Spinal cord (tissue), 9 donors: ENCODE measurements at regions not wholly inside any gene's neighbourhood (a gene's known extent, or its start where the extent isn't known, plus 50 kb on each side); places are given as distances from the start of the nearest gene placed in this dataset.

Experiments used
- DNase-seq, 6 donors: peaks; one replicate each; pipeline versions ENCODE4 v3.0.0 to v3.0.0-alpha.2; 2013 to 2015; ENCODE audit warnings: low spot score in 6 of 6, low read depth in 4 of 6
- H3K27ac ChIP-seq: one replicate; pipeline ENCODE4 v1.5.1; 2013; ENCODE audit warnings: low read depth, low read length, control low read depth
- H3K27me3 ChIP-seq: one replicate; pipeline ENCODE4 v1.6.1; 2013; ENCODE audit warnings: low read length; ENCODE audit not compliant: control insufficient read depth, insufficient read depth
- H3K36me3 ChIP-seq: one replicate; pipeline ENCODE4 v1.6.1; 2013; ENCODE audit warnings: low read length; ENCODE audit not compliant: control insufficient read depth, insufficient read depth
- H3K4me1 ChIP-seq: one replicate; pipeline ENCODE4 v1.6.1; 2013; ENCODE audit warnings: low read length; ENCODE audit not compliant: control insufficient read depth, insufficient read depth
- H3K4me3 ChIP-seq: one replicate; pipeline ENCODE4 v1.5.1; 2013; ENCODE audit warnings: low read depth, low read length, control low read depth
- H3K9me3 ChIP-seq: one replicate; pipeline ENCODE4 v1.6.1; 2013; ENCODE audit warnings: low read length; ENCODE audit not compliant: control insufficient read depth, insufficient read depth
- WGBS: methylation state at CpG from one replicate; pipeline ENCODE4 v1.1.5; 2013; ENCODE audit warnings: missing lambda C conversion rate; ENCODE audit not compliant: insufficient coverage; 5-methylcytosine and 5-hydroxymethylcytosine counted together
- donor health status: healthy.

- DNase-seq, result no peak
- WGBS, result no CpG with 5 or more reads among the region's 2 CpGs
- Histone ChIP-seq H3K9me3 (no peaks in the 10 kb centered on the region), H3K27ac (no peak overlapping the region), H3K27me3 (no peaks in the 10 kb centered on the region), H3K36me3 (no peaks in the 10 kb centered on the region), H3K4me1 (no peaks in the 10 kb centered on the region), H3K4me3 (no peak overlapping the region)
Observed at GRCh38 chrX:124842205-124842604, 477.5 kb upstream of the TEX13C start.

GRCh38 chrX:124860736-124861135 lies 458.9 kb upstream of the TEX13C start:
- DNase-seq, result no peak
- no peak overlapping the region for H3K27ac ChIP-seq
- peaks cover 2% of the 10 kb centered on the region for H3K9me3 ChIP-seq
- no peaks in the 10 kb centered on the region for H3K27me3 ChIP-seq
- no peaks in the 10 kb centered on the region for H3K36me3 ChIP-seq
- WGBS, result no CpG with 5 or more reads among the region's 5 CpGs
- no peaks in the 10 kb centered on the region for H3K4me1 ChIP-seq
- H3K4me3 ChIP-seq, result no peak overlapping the region

- Histone ChIP-seq H3K27ac (no peak overlapping the region), H3K9me3 (peaks cover 2% of the 10 kb centered on the region), H3K4me1 (no peaks in the 10 kb centered on the region), H3K27me3 (no peaks in the 10 kb centered on the region), H3K36me3 (no peaks in the 10 kb centered on the region), H3K4me3 (no peak overlapping the region)
- DNase-seq, result no peak
- 60% methylated on average over 1 of the region's 4 CpGs for WGBS
Observed at GRCh38 chrX:124862301-124862700, 457.4 kb upstream of the TEX13C start.

- Histone ChIP-seq H3K4me1 (no peaks in the 10 kb centered on the region), H3K4me3 (no peak overlapping the region), H3K9me3 (peaks cover 2% of the 10 kb centered on the region), H3K27ac (no peak overlapping the region), H3K36me3 (no peaks in the 10 kb centered on the region), H3K27me3 (no peaks in the 10 kb centered on the region)
- 58% methylated on average over 4 of the region's 5 CpGs for WGBS
- no peak for DNase-seq
Observed at GRCh38 chrX:124863303-124863702, 456.4 kb upstream of the TEX13C start.

- H3K27ac ChIP-seq, result no peak overlapping the region
- 40% methylated on average over 1 of the region's 1 CpG for WGBS
- no peaks in the 10 kb centered on the region for H3K36me3 ChIP-seq
- DNase-seq, result peak in 1 of 6 donors; percentile 6
- H3K4me1 ChIP-seq, result no peaks in the 10 kb centered on the region
- peaks cover 2% of the 10 kb centered on the region for H3K27me3 ChIP-seq
- no peak overlapping the region for H3K4me3 ChIP-seq
- H3K9me3 ChIP-seq, result no peaks in the 10 kb centered on the region
Observed at GRCh38 chrX:124887572-124887971, 432.1 kb upstream of the TEX13C start.

- no peak for DNase-seq
- WGBS, result no CpG with 5 or more reads among the region's 4 CpGs
- no peaks in the 10 kb centered on the region for H3K27me3 ChIP-seq
Observed at GRCh38 chrX:124895947-124896346, 423.7 kb upstream of the TEX13C start.

GRCh38 chrX:124902953-124903352 lies 416.7 kb upstream of the TEX13C start:
- H3K4me3 ChIP-seq, result no peak overlapping the region
- H3K27me3 ChIP-seq, result no peaks in the 10 kb centered on the region
- no peaks in the 10 kb centered on the region for H3K4me1 ChIP-seq
- H3K27ac ChIP-seq, result no peak overlapping the region
- no peaks in the 10 kb centered on the region for H3K9me3 ChIP-seq
- peak in 1 of 6 donors; percentile 19 for DNase-seq
- WGBS, result 43% methylated on average over 1 of the region's 2 CpGs
- no peaks in the 10 kb centered on the region for H3K36me3 ChIP-seq

More at GRCh38 chrX:124895947-124896346, 423.7 kb upstream of the TEX13C start:
- Histone ChIP-seq H3K27ac (no peak overlapping the region), H3K4me3 (no peak overlapping the region), H3K9me3 (no peaks in the 10 kb centered on the region), H3K4me1 (no peaks in the 10 kb centered on the region), H3K36me3 (no peaks in the 10 kb centered on the region)

- H3K9me3 ChIP-seq, result no peaks in the 10 kb centered on the region
- no peak overlapping the region for H3K27ac ChIP-seq
- peak in 1 of 6 donors; percentile 9 for DNase-seq
- 56% methylated on average over 3 of the region's 4 CpGs for WGBS
- no peaks in the 10 kb centered on the region for H3K27me3 ChIP-seq
- H3K4me3 ChIP-seq, result no peak overlapping the region
- H3K36me3 ChIP-seq, result no peaks in the 10 kb centered on the region
- no peaks in the 10 kb centered on the region for H3K4me1 ChIP-seq
Observed at GRCh38 chrX:124910611-124911010, 409.1 kb upstream of the TEX13C start.

GRCh38 chrX:124917011-124917410 lies 402.7 kb upstream of the TEX13C start:
- H3K36me3 ChIP-seq, result no peaks in the 10 kb centered on the region
- no CpG with 5 or more reads among the region's 2 CpGs for WGBS
- no peaks in the 10 kb centered on the region for H3K9me3 ChIP-seq
- no peaks in the 10 kb centered on the region for H3K27me3 ChIP-seq
- H3K4me1 ChIP-seq, result no peaks in the 10 kb centered on the region
- DNase-seq, result no peak
- H3K4me3 ChIP-seq, result no peak overlapping the region
- H3K27ac ChIP-seq, result no peak overlapping the region

- Histone ChIP-seq H3K27ac (no peak overlapping the region), H3K4me1 (no peaks in the 10 kb centered on the region), H3K27me3 (no peaks in the 10 kb centered on the region), H3K36me3 (no peaks in the 10 kb centered on the region), H3K4me3 (no peak overlapping the region), H3K9me3 (no peaks in the 10 kb centered on the region)
- WGBS, result no CpG with 5 or more reads among the region's 1 CpG
- DNase-seq, result no peak
Observed at GRCh38 chrX:124925681-124926080, 394.0 kb upstream of the TEX13C start.
